OCI-LY7 (cell line): ENCODE measurements at regions not wholly inside any gene's neighbourhood (a gene's known extent, or its start where the extent isn't known, plus 50 kb on each side); places are given as distances from the start of the nearest gene placed in this dataset.
"Not testable (repeated sequence)": the region's sequence is repeated elsewhere in the genome, so short reads cannot be mapped to it uniquely, and the experiment has no call there.

Experiments
- BruUV-seq: library from RNA; stranded (reverse); fragments of 400-500 nt; replicated peaks from 2 replicates; lab custom pipeline; 2021; lab: Mats Ljungman, UMichigan
- CTCF ChIA-PET: fragments of 300-600 bp; sonication (Branson Sonifier 250); formaldehyde crosslinking; loops from one replicate; lab custom pipeline; 2022; ENCODE audit warnings: antibody characterized with exemption; ENCODE audit not compliant: unreplicated experiment; lab: Charles Lee
- POLR2A ChIA-PET: fragments of 300-600 bp; sonication (Branson Sonifier 250); formaldehyde crosslinking; loops from one replicate; lab custom pipeline; 2022; ENCODE audit warnings: antibody characterized with exemption; lab: Charles Lee
- DNase-seq: peaks from one replicate; pipeline ENCODE4 v3.0.0-alpha.2; 2015; ENCODE audit warnings: low spot score
- H2AFZ ChIP-seq: fragments of 200-600 bp; sonication (generic), shearing (Covaris generic); 2 replicates; pipeline ENCODE4 v1.6.1; 2014; ENCODE audit warnings: mild to moderate bottlenecking, antibody characterized with exemption, low read length, moderate library complexity
- H3K27ac ChIP-seq: fragments of 200-600 bp; sonication (generic); 2 replicates; pipeline ENCODE4 v1.5.1; 2014; ENCODE audit warnings: mixed run types, low read depth, mild to moderate bottlenecking, moderate library complexity, low read length, inconsistent platforms; ENCODE audit not compliant: poor library complexity, severe bottlenecking
- H3K36me3 ChIP-seq: fragments of 200-600 bp; sonication (generic); 2 replicates; pipeline ENCODE4 v1.6.1; 2014; ENCODE audit warnings: mild to moderate bottlenecking, antibody characterized with exemption, low read length, moderate library complexity, mixed read lengths; ENCODE audit not compliant: insufficient read depth
- H3K4me1 ChIP-seq: fragments of 200-600 bp; sonication (generic); 2 replicates; pipeline ENCODE4 v1.5.1; 2014; ENCODE audit warnings: mild to moderate bottlenecking, low read length; ENCODE audit not compliant: insufficient read depth, poor library complexity, severe bottlenecking
- H3K4me2 ChIP-seq: fragments of 200-600 bp; sonication (generic); 2 replicates; pipeline ENCODE4 v1.6.1; 2014; ENCODE audit warnings: mild to moderate bottlenecking, low read length
- H3K4me3 ChIP-seq: fragments of 200-600 bp; sonication (generic); 2 replicates; pipeline ENCODE4 v1.5.1; 2014; ENCODE audit warnings: mild to moderate bottlenecking, low read depth, low read length; ENCODE audit not compliant: poor library complexity, severe bottlenecking
- H3K79me2 ChIP-seq: fragments of 200-600 bp; sonication (generic); 2 replicates; pipeline ENCODE4 v1.6.1; 2016; ENCODE audit warnings: low read depth, mild to moderate bottlenecking, low read length, moderate library complexity, mixed read lengths; ENCODE audit not compliant: insufficient read depth
- H3K9me2 ChIP-seq: fragments of 200-600 bp; sonication (generic); 2 replicates; pipeline ENCODE4 v1.6.1; 2016; ENCODE audit warnings: mild to moderate bottlenecking, low read length, mixed read lengths; ENCODE audit not compliant: insufficient read depth
- H3K9me3 ChIP-seq: fragments of 200-600 bp; sonication (generic); 2 replicates; pipeline ENCODE4 v1.6.1; 2014; ENCODE audit warnings: mild to moderate bottlenecking, mixed run types, low read length, mixed read lengths
- H4K20me1 ChIP-seq: fragments of 200-600 bp; sonication (generic); 2 replicates; pipeline ENCODE4 v1.6.1; 2014; ENCODE audit warnings: mild to moderate bottlenecking, antibody characterized with exemption, low read length, moderate library complexity, mixed read lengths; ENCODE audit not compliant: insufficient read depth
- EZH2phosphoT487 ChIP-seq: fragments of 200-600 bp; sonication (generic); IDR thresholded peaks from 2 replicates; pipeline ENCODE4 v1.6.1; 2018; ENCODE audit warnings: low read depth, borderline replicate concordance, mild to moderate bottlenecking, mixed run types, antibody characterized with exemption, low read length, moderate library complexity, mixed read lengths
- intact Hi-C: fragments of 100-400 bp; cut with micrococcal nuclease; formaldehyde crosslinking; loops from one replicate; pipeline ENCODE4 v1.10.0; 2022; ENCODE audit not compliant: unreplicated experiment
- TF ChIP-seq, protein P1 (sequence below): fragments of 200-600 bp; sonication (generic); conservative IDR thresholded peaks from 2 replicates; pipeline ENCODE4 v1.5.1; 2014; ENCODE audit warnings: mild to moderate bottlenecking, antibody characterized with exemption, low read length, moderate library complexity, mixed read lengths

DNA sequence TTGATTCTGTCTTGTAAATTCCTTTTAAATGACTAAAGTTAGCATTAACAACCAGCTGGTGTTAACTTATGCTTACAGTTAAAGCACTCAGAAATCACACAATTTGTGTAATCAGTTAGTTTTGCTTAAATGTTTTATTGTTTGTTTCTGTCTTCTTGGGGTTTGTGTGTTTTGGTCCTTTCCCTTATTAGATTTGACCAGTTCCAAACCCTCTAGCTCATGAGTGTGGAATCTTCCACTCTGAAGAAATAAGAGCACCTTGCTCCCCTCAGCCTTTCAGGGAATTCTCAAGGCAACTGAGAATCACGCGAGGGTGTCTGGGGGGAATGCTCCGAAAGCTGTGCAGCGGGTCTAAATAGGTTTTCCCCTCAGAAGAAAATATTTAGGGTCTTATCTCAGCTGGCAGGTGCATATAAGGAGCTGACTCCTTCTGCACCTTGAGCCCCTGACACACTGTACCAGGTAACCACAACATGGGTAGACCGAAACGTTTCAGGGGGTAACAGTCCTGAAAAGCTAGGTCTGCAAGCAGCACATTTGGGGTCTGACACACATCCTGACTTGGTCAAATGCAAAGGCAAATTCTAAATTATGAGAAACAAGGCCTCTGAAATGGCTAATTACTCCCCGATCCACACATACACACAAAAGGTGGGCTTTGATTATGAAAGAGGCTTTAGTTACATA is 188.1 kb upstream of the ETV3 start:
- Histone ChIP-seq H3K36me3 (no peaks in the 10 kb centered on the region), H3K9me2 (0 out of 2 replicates have a peak, but pooled peaks cover 3% of the 10 kb centered on the region), H2AFZ (no peak overlapping the region), H3K9me3 (0 out of 2 replicates have a peak, but pooled peaks cover 8% of the 10 kb centered on the region), H3K79me2 (no peaks in the 10 kb centered on the region), H3K27ac (no peak overlapping the region), H3K4me2 (no peak overlapping the region), H3K4me1 (no peaks in the 10 kb centered on the region), H3K4me3 (no peak overlapping the region), H4K20me1 (no peaks in the 10 kb centered on the region)
- ChIA-PET CTCF (no interaction called here), POLR2A (interaction anchor here (0.7 kb wide), 3 partner anchors 145 to 1548 kb away, joined by 3 to 5 read pairs (median 3); no protein-coding TSS in a partner anchor)
- no peak for DNase-seq
- no peak for TF ChIP-seq EZH2phosphoT487
- TF ChIP-seq, protein P1, sequence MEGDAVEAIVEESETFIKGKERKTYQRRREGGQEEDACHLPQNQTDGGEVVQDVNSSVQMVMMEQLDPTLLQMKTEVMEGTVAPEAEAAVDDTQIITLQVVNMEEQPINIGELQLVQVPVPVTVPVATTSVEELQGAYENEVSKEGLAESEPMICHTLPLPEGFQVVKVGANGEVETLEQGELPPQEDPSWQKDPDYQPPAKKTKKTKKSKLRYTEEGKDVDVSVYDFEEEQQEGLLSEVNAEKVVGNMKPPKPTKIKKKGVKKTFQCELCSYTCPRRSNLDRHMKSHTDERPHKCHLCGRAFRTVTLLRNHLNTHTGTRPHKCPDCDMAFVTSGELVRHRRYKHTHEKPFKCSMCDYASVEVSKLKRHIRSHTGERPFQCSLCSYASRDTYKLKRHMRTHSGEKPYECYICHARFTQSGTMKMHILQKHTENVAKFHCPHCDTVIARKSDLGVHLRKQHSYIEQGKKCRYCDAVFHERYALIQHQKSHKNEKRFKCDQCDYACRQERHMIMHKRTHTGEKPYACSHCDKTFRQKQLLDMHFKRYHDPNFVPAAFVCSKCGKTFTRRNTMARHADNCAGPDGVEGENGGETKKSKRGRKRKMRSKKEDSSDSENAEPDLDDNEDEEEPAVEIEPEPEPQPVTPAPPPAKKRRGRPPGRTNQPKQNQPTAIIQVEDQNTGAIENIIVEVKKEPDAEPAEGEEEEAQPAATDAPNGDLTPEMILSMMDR = no peak
- intact Hi-C loops = no loop called here
- BruUV-seq = no TSS peak

DNA sequence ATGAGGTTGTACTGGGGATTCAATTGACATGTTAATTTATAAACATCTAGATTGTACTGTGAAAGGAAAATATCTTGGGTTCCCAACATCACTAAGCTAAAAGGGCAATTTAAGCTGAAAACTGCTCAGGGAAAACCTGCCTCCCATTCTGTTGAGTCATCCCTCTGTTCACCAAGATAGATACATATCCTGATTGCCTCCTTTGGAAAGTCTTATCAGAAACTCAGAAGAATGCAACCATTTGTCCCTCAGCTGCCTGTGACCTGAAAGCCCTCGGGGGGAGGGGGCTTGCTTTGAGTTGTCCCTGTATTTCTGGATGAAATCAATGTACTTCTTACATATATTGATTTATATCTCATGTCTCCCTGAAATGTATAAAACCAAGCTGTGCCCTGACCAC is 187.0 kb upstream of the ETV3 start:
- Histone ChIP-seq H3K9me3 (0 out of 2 replicates have a peak, but pooled peaks cover 6% of the 10 kb centered on the region), H4K20me1 (no peaks in the 10 kb centered on the region), H3K79me2 (no peaks in the 10 kb centered on the region), H3K4me3 (no peak overlapping the region), H3K4me2 (no peak overlapping the region), H2AFZ (no peak overlapping the region), H3K4me1 (no peaks in the 10 kb centered on the region), H3K27ac (no peak overlapping the region), H3K9me2 (0 out of 2 replicates have a peak, but pooled peaks cover 3% of the 10 kb centered on the region), H3K36me3 (no peaks in the 10 kb centered on the region)
- intact Hi-C loops = no loop called here
- no peak for DNase-seq
- POLR2A ChIA-PET = no interaction called here
- CTCF ChIA-PET = no interaction called here
- TF ChIP-seq, protein P1 = no peak
- no peak for TF ChIP-seq EZH2phosphoT487
- no TSS peak for BruUV-seq

DNA sequence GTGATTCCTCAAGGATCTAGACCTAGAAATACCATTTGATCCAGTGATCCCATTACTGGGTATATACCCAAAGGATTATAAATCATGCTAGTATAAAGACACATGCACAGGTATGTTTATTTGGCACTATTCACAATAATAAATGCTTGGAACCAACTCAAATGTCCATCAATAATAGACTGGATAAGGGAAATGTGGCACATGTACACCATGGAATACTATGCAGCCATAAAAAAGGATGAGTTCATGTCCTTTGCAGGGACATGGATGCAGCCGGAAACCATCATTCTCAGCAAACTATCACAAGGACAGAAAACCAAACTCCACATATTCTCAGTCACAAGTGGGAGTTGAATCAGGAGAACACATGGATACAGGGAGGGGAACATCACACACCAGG is 183.8 kb upstream of the ETV3 start:
- H2AFZ ChIP-seq, CTCF ChIA-PET, intact Hi-C loops, DNase-seq, H3K27ac ChIP-seq, H3K9me2 ChIP-seq, H3K79me2 ChIP-seq, BruUV-seq, H3K4me2 ChIP-seq, H3K4me3 ChIP-seq, H3K36me3 ChIP-seq, POLR2A ChIA-PET, H3K4me1 ChIP-seq, H4K20me1 ChIP-seq, H3K9me3 ChIP-seq: not testable (repeated sequence)
